Endothelial cell of umbilical vein (primary cell): ENCODE measurements at regions not wholly inside any gene's neighbourhood (a gene's known extent, or its start where the extent isn't known, plus 50 kb on each side); places are given as distances from the start of the nearest gene placed in this dataset.

Source experiments
- BruUV-seq: library from RNA; stranded (reverse); fragments of 400-500 nt; replicated peaks from 2 replicates; lab custom pipeline; 2021; lab: Mats Ljungman, UMichigan
- CTCF ChIA-PET: fragments of 300-600, 350-600 bp; sonication (Branson Sonifier 250); formaldehyde crosslinking; loops from one replicate; lab custom pipeline; 2021; ENCODE audit warnings: antibody characterized with exemption, inconsistent platforms; lab: Charles Lee
- POLR2A ChIA-PET: fragments of 300-600, 350-600 bp; sonication (Branson Sonifier 250); formaldehyde crosslinking; loops from one replicate; lab custom pipeline; 2021; ENCODE audit warnings: antibody characterized with exemption, inconsistent platforms; lab: Charles Lee
- DNase-seq: peaks from one replicate; pipeline ENCODE4 v3.0.0-alpha.2; 2011; ENCODE audit warnings: low read depth, low spot score
- FAIRE-seq: peaks from 2 replicates; lab custom pipeline; 2011; peaks lifted over from hg19 to GRCh38; lab: Jason Lieb, UNC
- H2AFZ ChIP-seq: 2 replicates; pipeline ENCODE4 v1.6.0; 2012; ENCODE audit warnings: low read depth, low read length, control low read depth, inconsistent platforms
- H3K27ac ChIP-seq: 2 replicates; pipeline ENCODE4 v1.5.1; 2011; ENCODE audit warnings: low read depth, mild to moderate bottlenecking, control low read depth, low read length, moderate library complexity; ENCODE audit not compliant: insufficient read depth
- H3K27me3 ChIP-seq, 2 experiments: 2 replicates each; pipeline versions ENCODE4 v1.6.0 to v1.6.1; 2011; ENCODE audit warnings: low read length in 2 of 2, mixed read lengths in 1 of 2; ENCODE audit not compliant: control insufficient read depth in 2 of 2, insufficient read depth in 2 of 2
- H3K36me3 ChIP-seq, 2 experiments: 2 replicates in 1 of 2; 3 replicates in 1 of 2; pipeline ENCODE4 v1.5.1; 2011; ENCODE audit warnings: low read length in 2 of 2, mild to moderate bottlenecking in 1 of 2, moderate library complexity in 1 of 2; ENCODE audit not compliant: control insufficient read depth in 2 of 2, insufficient read depth in 2 of 2; ENCODE audit errors: extremely low read depth in 1 of 2
- H3K4me1 ChIP-seq: 3 replicates; pipeline ENCODE4 v1.5.1; 2011; ENCODE audit warnings: mild to moderate bottlenecking, low read length; ENCODE audit not compliant: control insufficient read depth, insufficient read depth; ENCODE audit errors: extremely low read depth
- H3K4me2 ChIP-seq: 2 replicates; pipeline ENCODE4 v1.6.1; 2011; ENCODE audit warnings: low read length, control low read depth, mixed read lengths; ENCODE audit not compliant: insufficient read depth
- H3K4me3 ChIP-seq, 3 experiments: fragments of 200-600 bp in 1 of 3; sonication (generic), shearing (Covaris generic) in 1 of 3; replicated peaks in 1 of 3; 2 replicates each; pipeline ENCODE4 v1.5.1; 2011 to 2016; ENCODE audit warnings: control low read depth in 3 of 3, low read length in 3 of 3, mild to moderate bottlenecking in 2 of 3, inconsistent platforms in 1 of 3, low read depth in 1 of 3, moderate library complexity in 1 of 3; ENCODE audit not compliant: insufficient read depth in 1 of 3
- H3K79me2 ChIP-seq: 2 replicates; pipeline ENCODE4 v1.6.0; 2012; ENCODE audit warnings: low read length, inconsistent platforms; ENCODE audit not compliant: control insufficient read depth, insufficient read depth
- H3K9ac ChIP-seq: replicated peaks from 2 replicates; pipeline ENCODE3; 2011; ENCODE audit warnings: low read length, control low read depth; ENCODE audit not compliant: insufficient read depth; ENCODE audit errors: extremely low read depth
- H3K9me1 ChIP-seq: replicated peaks from 3 replicates; pipeline ENCODE4 v1.6.0; 2011; ENCODE audit warnings: mild to moderate bottlenecking, low read length; ENCODE audit not compliant: control insufficient read depth, insufficient read depth; ENCODE audit errors: extremely low read depth
- H3K9me3 ChIP-seq: replicated peaks from 2 replicates; pipeline ENCODE4 v1.5.1; 2012; ENCODE audit warnings: low read length, inconsistent platforms; ENCODE audit not compliant: control insufficient read depth, insufficient read depth
- H4K20me1 ChIP-seq: replicated peaks from 2 replicates; pipeline ENCODE3; 2011; ENCODE audit warnings: mild to moderate bottlenecking, low read length; ENCODE audit not compliant: control insufficient read depth, insufficient read depth; ENCODE audit errors: extremely low read depth
- CTCF ChIP-seq, 2 donors: IDR thresholded peaks; 1 replicate in 1 of 2; 2 replicates in 1 of 2; pipeline ENCODE4 v1.5.1; 2011; ENCODE audit warnings: low read length in 2 of 2, mild to moderate bottlenecking in 2 of 2, moderate library complexity in 2 of 2, control low read depth in 1 of 2, inconsistent platforms in 1 of 2, low read depth in 1 of 2; ENCODE audit not compliant: insufficient read depth in 1 of 2; ENCODE audit errors: extremely low read depth in 1 of 2
- EZH2 ChIP-seq: IDR thresholded peaks from 2 replicates; pipeline ENCODE4 v1.6.1; 2012; ENCODE audit warnings: borderline replicate concordance, low read depth, mild to moderate bottlenecking, moderate library complexity, low read length, inconsistent platforms; ENCODE audit not compliant: severe bottlenecking
- FOS ChIP-seq: IDR thresholded peaks from 2 replicates; pipeline ENCODE4 v1.6.1; 2011; ENCODE audit warnings: mild to moderate bottlenecking, low read length, moderate library complexity, borderline replicate concordance; ENCODE audit not compliant: insufficient read depth
- GATA2 ChIP-seq: IDR thresholded peaks from 2 replicates; pipeline ENCODE4 v1.7.0; 2011; ENCODE audit warnings: low read depth, mild to moderate bottlenecking, moderate library complexity, mixed read lengths, low read length; ENCODE audit not compliant: insufficient read length, insufficient read depth
- JUN ChIP-seq: IDR thresholded peaks from 2 replicates; pipeline ENCODE4 v1.6.1; 2011; ENCODE audit warnings: borderline replicate concordance, low read depth; ENCODE audit not compliant: insufficient read length, insufficient read depth
- MAX ChIP-seq: IDR thresholded peaks from 2 replicates; pipeline ENCODE4 v1.6.1; 2011; ENCODE audit not compliant: insufficient read depth, insufficient read length
- MYC ChIP-seq: IDR thresholded peaks from one replicate; pipeline ENCODE4 v1.6.1; 2011; ENCODE audit warnings: mild to moderate bottlenecking, low read depth, low read length
- POLR2A ChIP-seq: IDR thresholded peaks from 2 replicates; pipeline ENCODE4 v1.6.1; 2012; ENCODE audit warnings: low read depth, mild to moderate bottlenecking, control low read depth, low read length
- POLR2AphosphoS5 ChIP-seq: IDR thresholded peaks from 2 replicates; pipeline ENCODE4 v1.6.1; 2012; ENCODE audit warnings: low read depth, mild to moderate bottlenecking, control low read depth, low read length, moderate library complexity; ENCODE audit not compliant: insufficient read depth
- dilution Hi-C: fragments of 300-500 bp; cut with MboI; formaldehyde crosslinking; loops from one replicate; pipeline ENCODE4 v1.15.0; 2019; ENCODE audit warnings: low sequenced_read_pairs; ENCODE audit not compliant: extremely low pct_ligation_motif_present
- intact Hi-C: fragments of 100-400 bp; cut with micrococcal nuclease; formaldehyde crosslinking; loops from one replicate; pipeline ENCODE4 v1.10.0; 2022

DNA sequence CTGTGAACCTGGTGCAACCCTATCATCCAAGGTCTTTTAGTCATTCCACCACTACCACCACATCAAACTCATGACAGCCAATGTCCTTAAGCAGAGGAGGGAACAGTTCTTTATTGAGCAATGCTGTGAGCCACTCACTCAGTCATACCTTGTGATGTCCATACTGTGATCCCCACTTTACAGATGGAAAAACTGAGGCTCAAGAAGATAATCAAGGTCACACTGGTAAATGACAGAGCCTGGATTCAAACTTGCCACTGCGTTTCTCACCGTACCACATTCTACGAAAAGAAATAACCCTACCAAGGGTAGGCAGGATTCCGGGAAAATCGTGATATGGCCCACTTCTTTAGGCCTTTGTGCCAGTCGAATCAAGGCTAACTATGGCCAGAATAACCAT, 172.6 kb downstream of the CCT6B start:
- Histone ChIP-seq H2AFZ (no peak overlapping the region), H4K20me1 (no peaks in the 10 kb centered on the region), H3K36me3 (no peaks in the 10 kb centered on the region), H3K27ac (no peak overlapping the region), H3K9me3 (no peaks in the 10 kb centered on the region), H3K27me3 (no peaks in the 10 kb centered on the region), H3K4me2 (no peak overlapping the region), H3K4me1 (no peaks in the 10 kb centered on the region), H3K79me2 (no peaks in the 10 kb centered on the region), H3K9ac (no peak overlapping the region), H3K4me3 (no peak overlapping the region), H3K9me1 (no peaks in the 10 kb centered on the region)
- CTCF ChIA-PET, result no interaction called here
- intact Hi-C loops (no loop called here), dilution Hi-C loops (no loop called here)
- FAIRE-seq (no peak), DNase-seq (no peak)
- no peak for TF ChIP-seq JUN
- TF ChIP-seq POLR2A, result no peak
- TF ChIP-seq MYC, result no peak
- no peak for TF ChIP-seq EZH2
- TF ChIP-seq POLR2AphosphoS5, result no peak
- TF ChIP-seq MAX, result no peak
- TF ChIP-seq FOS, result no peak
- no peak for TF ChIP-seq GATA2
- no peak for TF ChIP-seq CTCF (IDR thresholded peaks at IDR 0.05; ENCODE audit: extremely low read depth in 1 of 2, insufficient read depth in 1 of 2, low read depth in 1 of 2, low read length in 2 of 2)
- POLR2A ChIA-PET, result no interaction called here
- no TSS peak for BruUV-seq
